ENCODE measurements at regions not wholly inside any gene's neighbourhood (a gene's known extent, or its start where the extent isn't known, plus 50 kb on each side); places are given as distances from the start of the nearest gene placed in this dataset.

- H3K4me1 Mint-ChIP-seq = no peaks in the 10 kb centered on the region
- no peak for DNase-seq (ENCODE audit: low read depth, low spot score)
- H3K9me3 Mint-ChIP-seq = peaks cover 13% of the 10 kb centered on the region
- no peaks in the 10 kb centered on the region for H3K36me3 Mint-ChIP-seq (ENCODE audit: low read depth)
- TF ChIP-seq CTCF (conservative IDR thresholded peaks at IDR 0.05) = no peak
- no peaks in the 10 kb centered on the region for H3K27me3 Mint-ChIP-seq (ENCODE audit: low read depth)
- no peak overlapping the region for H3K4me3 Mint-ChIP-seq
- no peak overlapping the region for H3K27ac Mint-ChIP-seq (ENCODE audit: unreplicated experiment)
Measured at GRCh38 chr21:40985370-40985769, 138.4 kb upstream of the DSCAM start.

- no peaks in the 10 kb centered on the region for H3K36me3 Mint-ChIP-seq (ENCODE audit: low read depth)
- no peaks in the 10 kb centered on the region for H3K4me1 Mint-ChIP-seq
- peaks cover 2% of the 10 kb centered on the region for H3K9me3 Mint-ChIP-seq
- no peak overlapping the region for H3K27ac Mint-ChIP-seq (ENCODE audit: unreplicated experiment)
- H3K4me3 Mint-ChIP-seq = no peak overlapping the region
- H3K27me3 Mint-ChIP-seq (ENCODE audit: low read depth) = no peaks in the 10 kb centered on the region
- no peak for TF ChIP-seq CTCF (conservative IDR thresholded peaks at IDR 0.05)
- DNase-seq (ENCODE audit: low read depth, low spot score) = no peak
Measured at GRCh38 chr21:40990366-40990765, 143.4 kb upstream of the DSCAM start.

GRCh38 chr21:40997831-40998230, 150.9 kb upstream of the DSCAM start:
- Mint-ChIP-seq H3K4me3 (no peak overlapping the region), H3K4me1 (no peaks in the 10 kb centered on the region), H3K27ac (ENCODE audit: unreplicated experiment) (no peak overlapping the region), H3K36me3 (ENCODE audit: low read depth) (peaks cover 5% of the 10 kb centered on the region), H3K9me3 (peaks cover 10% of the 10 kb centered on the region), H3K27me3 (ENCODE audit: low read depth) (peaks cover 2% of the 10 kb centered on the region)
- no peak for DNase-seq (ENCODE audit: low read depth, low spot score)
- TF ChIP-seq CTCF (conservative IDR thresholded peaks at IDR 0.05) = no peak

- no peak for DNase-seq (ENCODE audit: low read depth, low spot score)
- peaks cover 10% of the 10 kb centered on the region for H3K9me3 Mint-ChIP-seq
- no peak overlapping the region for H3K27ac Mint-ChIP-seq (ENCODE audit: unreplicated experiment)
Measured at GRCh38 chr21:41000838-41001237, 153.9 kb upstream of the DSCAM start.

GRCh38 chr21:41006636-41007035, 159.7 kb upstream of the DSCAM start:
- H3K4me3 Mint-ChIP-seq = no peak overlapping the region

More at GRCh38 chr21:41000838-41001237, 153.9 kb upstream of the DSCAM start:
- Mint-ChIP-seq H3K4me1 (no peaks in the 10 kb centered on the region), H3K36me3 (ENCODE audit: low read depth) (peaks cover 5% of the 10 kb centered on the region), H3K4me3 (no peak overlapping the region), H3K27me3 (ENCODE audit: low read depth) (peaks cover 2% of the 10 kb centered on the region)
- TF ChIP-seq CTCF (conservative IDR thresholded peaks at IDR 0.05) = no peak

More at GRCh38 chr21:41006636-41007035, 159.7 kb upstream of the DSCAM start:
- no peaks in the 10 kb centered on the region for H3K9me3 Mint-ChIP-seq
- no peaks in the 10 kb centered on the region for H3K27me3 Mint-ChIP-seq (ENCODE audit: low read depth)
- H3K4me1 Mint-ChIP-seq = no peaks in the 10 kb centered on the region
- no peak for TF ChIP-seq CTCF (conservative IDR thresholded peaks at IDR 0.05)
- H3K36me3 Mint-ChIP-seq (ENCODE audit: low read depth) = no peaks in the 10 kb centered on the region
- no peak for DNase-seq (ENCODE audit: low read depth, low spot score)
- no peak overlapping the region for H3K27ac Mint-ChIP-seq (ENCODE audit: unreplicated experiment)

Data from neural crest cell (in vitro differentiated cells).